A549 (cell line): ENCODE measurements at regions not wholly inside any gene's neighbourhood (a gene's known extent, or its start where the extent isn't known, plus 50 kb on each side); places are given as distances from the start of the nearest gene placed in this dataset.

Source experiments
- ATAC-seq, 2 experiments: fragments of 200-7000 bp in 1 of 2; fragments of >200 bp in 1 of 2; cut with Nextera tagmentation in 1 of 2; cut with Tn5 transposase in 1 of 2; 3 replicates each; pipeline versions ENCODE4 v1.8.0 to v1.9.1; 2018 to 2020; ENCODE audit warnings: mild to moderate bottlenecking in 1 of 2, moderate library complexity in 1 of 2
- CTCF ChIA-PET: fragments of 300-600 bp; sonication (Branson Sonifier 250); formaldehyde crosslinking; extraction: SDS; loops from one replicate; lab custom pipeline; 2021; ENCODE audit warnings: antibody characterized with exemption, inconsistent platforms; lab: Yijun Ruan, JAX
- POLR2A ChIA-PET: fragments of 350-600 bp; formaldehyde crosslinking; extraction: SDS; loops from one replicate; lab custom pipeline; 2021; ENCODE audit warnings: antibody characterized with exemption, inconsistent platforms; lab: Yijun Ruan, JAX
- DNase-seq, 2 experiments: peaks; one replicate each; pipeline versions ENCODE4 v3.0.0 to v3.0.0-alpha.2; 2011 to 2016; ENCODE audit warnings: low read depth in 1 of 2, low spot score in 1 of 2
- FAIRE-seq: peaks from 2 replicates; lab custom pipeline; 2011; peaks lifted over from hg19 to GRCh38; lab: Jason Lieb, UNC
- H3K27ac ChIP-seq, 2 experiments: fragments of >200 bp; sonication (Bioruptor Twin); formaldehyde crosslinking; 3 replicates each; pipeline ENCODE4 v1.5.1; 2016 to 2017
- H3K4me1 ChIP-seq: fragments of >200 bp; sonication (Bioruptor Twin); formaldehyde crosslinking; 3 replicates; pipeline ENCODE4 v1.6.1; 2016
- H3K4me2 ChIP-seq: fragments of >200 bp; sonication (Bioruptor Twin); formaldehyde crosslinking; 3 replicates; pipeline ENCODE4 v1.6.1; 2016
- H3K4me3 ChIP-seq: fragments of >200 bp; sonication (Bioruptor Twin); formaldehyde crosslinking; 3 replicates; pipeline ENCODE4 v1.5.1; 2016
- H3K9me3 ChIP-seq: fragments of >200 bp; sonication (Bioruptor Twin); formaldehyde crosslinking; 3 replicates; pipeline ENCODE4 v1.6.1; 2016
- E2F6 ChIP-seq: IDR thresholded peaks from 2 replicates; pipeline ENCODE4 v1.6.1; 2012; ENCODE audit warnings: low read depth, borderline replicate concordance
- EHF ChIP-seq: fragments of 250-450 bp; sonication (Bioruptor Pico); IDR thresholded peaks from 2 replicates; pipeline ENCODE4 v1.5.0; 2020; ENCODE audit warnings: mild to moderate bottlenecking
- EP300 ChIP-seq, 2 experiments: fragments of >200 bp; sonication (Bioruptor Twin); formaldehyde crosslinking; IDR thresholded peaks; 2 replicates in 1 of 2; 3 replicates in 1 of 2; pipeline ENCODE4 v1.6.1; 2016 to 2017
- FOSB ChIP-seq: fragments of 250-450 bp; sonication (Bioruptor Pico); IDR thresholded peaks from 2 replicates; pipeline ENCODE4 v1.5.0; 2020; ENCODE audit warnings: mild to moderate bottlenecking, moderate library complexity
- GATA3 ChIP-seq: IDR thresholded peaks from 2 replicates; pipeline ENCODE4 v1.6.1; 2012; ENCODE audit warnings: borderline replicate concordance
- HEYL ChIP-seq: fragments of 250-450 bp; sonication (Bioruptor Pico); IDR thresholded peaks from 2 replicates; pipeline ENCODE4 v1.8.0; 2021; ENCODE audit warnings: mild to moderate bottlenecking, moderate library complexity
- HOXA7 ChIP-seq: fragments of 250-450 bp; sonication (Bioruptor Pico); IDR thresholded peaks from 2 replicates; pipeline ENCODE4 v1.5.0; 2020; ENCODE audit warnings: mild to moderate bottlenecking, moderate library complexity
- JUN ChIP-seq, 2 experiments: fragments of >200 bp; sonication (Bioruptor Twin); formaldehyde crosslinking; IDR thresholded peaks; 2 replicates in 1 of 2; 3 replicates in 1 of 2; pipeline ENCODE4 v1.6.1; 2016 to 2017
- JUNB ChIP-seq: fragments of >200 bp; sonication (Bioruptor Twin); formaldehyde crosslinking; IDR thresholded peaks from 2 replicates; pipeline ENCODE4 v1.6.1; 2016
- MAFK ChIP-seq: fragments of 450-650 bp; IDR thresholded peaks from 2 replicates; pipeline ENCODE4 v1.6.1; 2014; ENCODE audit not compliant: partially characterized antibody
- MAX ChIP-seq: IDR thresholded peaks from 2 replicates; pipeline ENCODE4 v1.6.1; 2012
- MAZ ChIP-seq: fragments of 150-350 bp; IDR thresholded peaks from 2 replicates; pipeline ENCODE4 v1.6.1; 2014; ENCODE audit warnings: antibody characterized with exemption, low read depth, low read length, borderline replicate concordance
- NR3C1 ChIP-seq: fragments of >200 bp; sonication (Bioruptor Twin); formaldehyde crosslinking; IDR thresholded peaks from 3 replicates; pipeline ENCODE4 v1.6.1; 2017
- PHF8 ChIP-seq: fragments of 200-600 bp; sonication (generic); IDR thresholded peaks from 2 replicates; pipeline ENCODE4 v1.6.1; 2016; ENCODE audit warnings: low read depth, mild to moderate bottlenecking, antibody characterized with exemption, moderate library complexity, borderline replicate concordance
- RAD21 ChIP-seq, 2 experiments: fragments of >200 bp in 1 of 2; sonication (Bioruptor Twin) in 1 of 2; formaldehyde crosslinking in 1 of 2; IDR thresholded peaks in 1 of 2; conservative IDR thresholded peaks in 1 of 2; 2 replicates in 1 of 2; 3 replicates in 1 of 2; pipeline ENCODE4 v1.6.1; 2012 to 2018; ENCODE audit warnings: inconsistent platforms in 1 of 2
- RARB ChIP-seq: fragments of 250-450 bp; sonication (Bioruptor Pico); IDR thresholded peaks from 2 replicates; pipeline ENCODE4 v1.8.0; 2021; ENCODE audit warnings: mild to moderate bottlenecking, moderate library complexity
- RNF2 ChIP-seq: fragments of 200-600 bp; sonication (generic); IDR thresholded peaks from 2 replicates; pipeline ENCODE4 v1.6.1; 2016; ENCODE audit warnings: low read depth, mild to moderate bottlenecking, antibody characterized with exemption, moderate library complexity, borderline replicate concordance
- TFCP2L1 ChIP-seq: fragments of 250-450 bp; sonication (Bioruptor Pico); IDR thresholded peaks from 2 replicates; pipeline ENCODE4 v1.5.0; 2021; ENCODE audit warnings: mild to moderate bottlenecking
- ZC3H11A ChIP-seq: fragments of 450-650 bp; IDR thresholded peaks from 2 replicates; pipeline ENCODE4 v1.6.1; 2014; ENCODE audit warnings: antibody characterized with exemption, mild to moderate bottlenecking
- ZNF302 ChIP-seq: fragments of 250-450 bp; sonication (Bioruptor Pico); IDR thresholded peaks from 2 replicates; pipeline ENCODE4 v1.9.0; 2021; ENCODE audit warnings: inconsistent platforms, mild to moderate bottlenecking, moderate library complexity
- ZSCAN20 ChIP-seq: fragments of 250-450 bp; sonication (Bioruptor Pico); IDR thresholded peaks from 2 replicates; pipeline ENCODE4 v1.8.0; 2022; ENCODE audit warnings: mild to moderate bottlenecking, moderate library complexity
- WGBS: methylation state at CpG from one replicate; pipeline ENCODE4 v1.1.6; 2017; ENCODE audit errors: missing lambda C conversion rate; 5-methylcytosine and 5-hydroxymethylcytosine counted together
- TF ChIP-seq, protein P1 (sequence below): fragments of 150-350 bp; IDR thresholded peaks from 2 replicates; pipeline ENCODE4 v1.6.1; 2014; ENCODE audit warnings: low read depth, mild to moderate bottlenecking, low read length
- TF ChIP-seq, protein P2 (sequence below): fragments of >200 bp; sonication (Bioruptor Twin); formaldehyde crosslinking; IDR thresholded peaks from 3 replicates; pipeline ENCODE4 v1.6.1; 2016

DNA sequence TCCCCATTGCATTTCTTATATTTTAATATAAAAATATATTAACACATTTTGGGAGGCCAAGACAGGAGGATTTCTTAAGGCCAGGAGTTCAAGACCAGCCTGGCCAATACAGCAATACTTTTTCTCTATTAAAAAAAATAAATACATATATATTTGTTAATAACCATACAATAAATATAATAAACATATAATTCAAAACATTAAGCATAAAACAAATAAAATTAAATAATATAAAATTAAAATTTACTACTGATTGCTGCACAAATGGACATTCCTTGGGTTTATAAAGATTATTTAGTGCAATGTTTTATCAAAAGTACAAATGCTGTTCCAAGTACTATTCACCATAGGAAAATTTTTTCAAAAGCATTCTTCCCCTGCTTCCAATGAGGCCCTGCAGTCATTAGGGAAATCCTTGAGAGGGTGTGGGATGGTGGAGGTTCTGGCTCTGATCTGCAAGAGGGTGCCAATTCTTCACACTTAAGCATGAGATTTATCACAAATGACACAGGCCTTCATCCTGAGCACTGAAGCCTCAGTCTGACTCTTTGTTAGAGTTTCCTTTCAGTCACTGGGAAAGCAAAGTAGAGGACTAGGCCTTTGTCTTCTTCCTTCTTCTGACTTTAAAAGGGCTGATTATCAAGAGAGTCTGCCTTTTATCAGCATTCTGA, 596.7 kb downstream of the EPM2A start (continued):
- TF ChIP-seq, protein P1, sequence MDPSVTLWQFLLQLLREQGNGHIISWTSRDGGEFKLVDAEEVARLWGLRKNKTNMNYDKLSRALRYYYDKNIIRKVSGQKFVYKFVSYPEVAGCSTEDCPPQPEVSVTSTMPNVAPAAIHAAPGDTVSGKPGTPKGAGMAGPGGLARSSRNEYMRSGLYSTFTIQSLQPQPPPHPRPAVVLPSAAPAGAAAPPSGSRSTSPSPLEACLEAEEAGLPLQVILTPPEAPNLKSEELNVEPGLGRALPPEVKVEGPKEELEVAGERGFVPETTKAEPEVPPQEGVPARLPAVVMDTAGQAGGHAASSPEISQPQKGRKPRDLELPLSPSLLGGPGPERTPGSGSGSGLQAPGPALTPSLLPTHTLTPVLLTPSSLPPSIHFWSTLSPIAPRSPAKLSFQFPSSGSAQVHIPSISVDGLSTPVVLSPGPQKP: no peak
- TF ChIP-seq RARB (CRISPR knock-in tag) (no peak), ZNF302 (CRISPR knock-in tag) (no peak), ZC3H11A (no peak), NR3C1 (no peak), EHF (CRISPR knock-in tag) (no peak)

DNA sequence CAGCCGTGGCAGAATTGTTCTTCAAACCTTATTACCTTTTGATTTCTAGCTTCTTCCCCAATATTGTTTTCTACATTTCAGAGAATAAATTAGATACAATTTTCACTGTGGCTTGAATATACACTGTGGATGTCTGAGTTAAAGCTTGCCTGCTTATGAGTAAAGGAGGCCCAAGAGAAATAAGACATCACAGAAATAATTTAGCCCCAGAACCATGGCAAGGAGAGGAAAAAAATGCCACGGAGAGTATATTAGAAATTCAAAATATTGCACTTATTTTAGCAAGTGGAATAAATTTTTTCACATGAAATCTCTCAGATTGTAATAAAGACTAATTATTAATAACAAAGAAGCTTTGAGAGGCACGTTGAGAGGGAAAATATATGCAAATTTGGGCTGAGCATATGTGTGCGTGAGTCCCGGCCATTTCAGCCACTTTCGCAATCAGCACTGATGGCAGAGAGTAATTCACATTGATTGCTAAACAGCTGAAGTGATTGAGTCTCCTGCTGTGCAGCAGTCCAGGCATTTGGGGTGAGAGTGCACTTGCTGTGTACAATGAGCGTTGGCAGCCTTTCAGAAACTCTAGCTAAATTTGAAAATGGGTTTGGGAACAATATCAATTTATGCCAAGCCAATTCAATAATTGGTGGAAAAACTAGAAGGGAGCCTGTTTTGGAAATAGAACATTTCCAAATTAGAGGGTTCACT, 596.0 kb downstream of the EPM2A start:
- WGBS: 60% methylated on average over 7 of the region's 7 CpGs
- TF ChIP-seq PHF8 (no peak), HEYL (CRISPR knock-in tag) (no peak), MAX (no peak), E2F6 (no peak), RAD21 (conservative IDR thresholded peaks at IDR 0.05 in 1 of 2, IDR thresholded peaks at IDR 0.05 in 1 of 2) (no peak), EP300 (IDR thresholded peaks at IDR 0.05) (no peak), JUN (IDR thresholded peaks at IDR 0.05) (no peak), MAZ (no peak), TFCP2L1 (CRISPR knock-in tag) (no peak), HOXA7 (CRISPR knock-in tag) (no peak), ZNF302 (CRISPR knock-in tag) (no peak), FOSB (CRISPR knock-in tag) (no peak)
- TF ChIP-seq, protein P2, sequence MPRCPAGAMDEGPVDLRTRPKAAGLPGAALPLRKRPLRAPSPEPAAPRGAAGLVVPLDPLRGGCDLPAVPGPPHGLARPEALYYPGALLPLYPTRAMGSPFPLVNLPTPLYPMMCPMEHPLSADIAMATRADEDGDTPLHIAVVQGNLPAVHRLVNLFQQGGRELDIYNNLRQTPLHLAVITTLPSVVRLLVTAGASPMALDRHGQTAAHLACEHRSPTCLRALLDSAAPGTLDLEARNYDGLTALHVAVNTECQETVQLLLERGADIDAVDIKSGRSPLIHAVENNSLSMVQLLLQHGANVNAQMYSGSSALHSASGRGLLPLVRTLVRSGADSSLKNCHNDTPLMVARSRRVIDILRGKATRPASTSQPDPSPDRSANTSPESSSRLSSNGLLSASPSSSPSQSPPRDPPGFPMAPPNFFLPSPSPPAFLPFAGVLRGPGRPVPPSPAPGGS: no peak
- TF ChIP-seq, protein P1: no peak

DNA sequence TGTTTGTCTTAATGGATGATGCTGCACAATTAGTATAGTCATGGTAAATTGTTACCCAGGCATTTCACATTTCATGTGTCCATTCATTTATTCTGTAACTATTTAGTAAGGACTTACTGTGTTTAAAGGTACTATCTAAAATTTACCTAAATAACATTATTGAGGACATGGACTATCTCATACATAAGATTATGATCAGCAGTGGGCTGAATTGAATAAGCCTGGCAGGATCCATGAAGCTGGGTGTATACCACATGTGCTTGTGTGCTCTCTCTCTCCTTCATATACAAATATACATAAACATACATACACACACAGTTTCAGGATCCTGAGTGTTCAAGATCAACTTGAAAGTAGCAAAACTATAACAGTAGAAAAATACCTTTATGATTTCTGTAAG, 595.4 kb downstream of the EPM2A start:
- ChIA-PET POLR2A (no interaction called here), CTCF (no interaction called here)
- FAIRE-seq: no peak
- no peak overlapping the region for H3K4me2 ChIP-seq
- H3K4me1 ChIP-seq: no peaks in the 10 kb centered on the region
- H3K4me3 ChIP-seq: no peak overlapping the region
- ATAC-seq: no peak
- H3K27ac ChIP-seq: no peak overlapping the region
- no peaks in the 10 kb centered on the region for H3K9me3 ChIP-seq
- DNase-seq: no peak
- TF ChIP-seq, protein P1: no peak
- TF ChIP-seq EHF (CRISPR knock-in tag): no peak
- no peak for TF ChIP-seq GATA3
- TF ChIP-seq NR3C1: no peak
- TF ChIP-seq ZSCAN20 (CRISPR knock-in tag): no peak
- no peak for TF ChIP-seq RNF2
- TF ChIP-seq EP300 (IDR thresholded peaks at IDR 0.05): no peak
- no peak for TF ChIP-seq MAFK
- no peak for TF ChIP-seq JUNB

More for the DNA sequence above, 596.0 kb downstream of the EPM2A start:
- DNase-seq: no peak
- no peak overlapping the region for H3K4me3 ChIP-seq
- FAIRE-seq: no peak
- H3K4me1 ChIP-seq: no peaks in the 10 kb centered on the region
- ChIA-PET CTCF (no interaction called here), POLR2A (no interaction called here)
- H3K9me3 ChIP-seq: no peaks in the 10 kb centered on the region
- no peak for ATAC-seq
- H3K27ac ChIP-seq: no peak overlapping the region
- H3K4me2 ChIP-seq: no peak overlapping the region
